IPS-NIHi7 (cell line): ENCODE measurements at regions not wholly inside any gene's neighbourhood (a gene's known extent, or its start where the extent isn't known, plus 50 kb on each side); places are given as distances from the start of the nearest gene placed in this dataset.

Experiments used
- DNase-seq: peaks from one replicate; pipeline ENCODE4 v3.0.0; 2012; ENCODE audit warnings: mixed read lengths; ENCODE audit errors: extremely low spot score

- no peak for DNase-seq
These were observed 199.8 kb upstream of the CCDC150 start for GRCh38 chr2:196439760-196440159.

DNA sequence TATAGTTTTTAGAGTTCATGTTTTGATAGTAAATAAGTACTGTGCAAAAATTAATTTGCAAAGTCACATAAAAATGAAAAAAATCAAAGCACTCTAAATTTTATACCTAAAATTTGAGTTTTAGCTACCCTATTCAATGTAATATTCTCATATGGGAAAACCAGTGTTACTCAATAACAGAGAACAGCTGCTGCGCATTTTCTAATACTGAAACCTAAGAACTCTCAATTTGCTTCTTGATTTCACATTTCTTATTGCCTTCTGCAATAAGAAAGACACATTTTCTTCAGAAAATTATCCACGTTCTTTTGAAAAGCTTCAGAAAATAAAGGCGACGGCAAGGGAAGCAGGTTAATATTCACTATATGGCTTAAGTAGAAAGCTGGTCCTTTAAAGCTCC is 199.1 kb upstream of the CCDC150 start:
- no peak for DNase-seq

- no peak for DNase-seq
These were observed 198.0 kb upstream of the CCDC150 start for GRCh38 chr2:196441527-196441926.

DNA sequence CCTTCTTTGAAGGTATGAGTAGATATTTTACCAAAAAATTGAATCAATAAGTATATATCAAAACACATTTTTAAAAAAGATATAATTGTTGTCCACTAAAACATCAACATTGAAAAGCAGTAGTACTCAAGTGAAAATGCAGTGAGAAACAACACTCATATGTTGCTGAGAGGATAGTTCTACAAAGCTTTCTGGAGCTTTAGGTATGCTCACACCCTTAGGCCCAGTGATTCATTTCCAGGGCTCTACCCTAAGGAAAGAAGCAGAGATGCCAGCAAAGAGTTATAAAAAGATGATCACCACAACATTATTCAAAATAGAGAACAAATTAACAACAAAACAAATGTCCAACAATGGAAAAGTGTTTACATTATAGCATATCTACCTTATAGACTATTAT is 197.3 kb upstream of the CCDC150 start:
- no peak for DNase-seq

GRCh38 chr2:196444442-196444841 is 195.1 kb upstream of the CCDC150 start:
- no peak for DNase-seq

GRCh38 chr2:196445991-196446390 is 193.5 kb upstream of the CCDC150 start:
- no peak for DNase-seq

DNA sequence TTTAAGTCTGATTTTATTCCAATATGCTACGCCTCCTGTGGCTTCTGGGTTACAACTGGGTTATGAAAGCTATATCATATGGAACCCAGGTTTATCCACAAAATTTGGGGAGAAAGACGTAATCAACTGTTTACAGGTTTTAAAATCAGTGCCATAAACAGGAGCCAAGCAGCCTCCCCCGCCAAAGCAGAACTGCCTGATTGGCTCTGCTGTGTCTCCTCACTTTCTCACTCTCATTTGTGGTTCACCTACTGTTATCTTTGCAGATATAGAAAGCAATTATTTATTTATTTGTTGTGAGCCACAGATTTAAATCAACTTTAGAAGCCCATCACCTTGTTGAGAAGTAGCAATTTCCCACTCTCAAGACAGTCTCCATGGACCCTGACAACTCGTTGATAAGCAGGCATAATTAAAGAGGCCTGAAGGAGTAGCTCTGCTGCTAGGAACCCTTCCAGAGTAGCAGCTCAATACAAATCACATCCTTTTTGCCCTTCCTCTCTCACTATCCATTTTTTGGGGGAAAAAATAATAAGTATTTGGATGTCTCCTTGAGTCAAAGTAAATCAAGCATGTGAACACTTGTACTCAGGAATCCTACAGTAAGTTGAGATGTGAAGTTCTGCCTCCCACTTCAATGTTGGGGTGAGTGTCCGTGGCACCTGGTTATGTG is 191.0 kb upstream of the CCDC150 start:
- no peak for DNase-seq

- DNase-seq, result no peak
These were observed 190.4 kb upstream of the CCDC150 start for GRCh38 chr2:196449083-196449482.

DNA sequence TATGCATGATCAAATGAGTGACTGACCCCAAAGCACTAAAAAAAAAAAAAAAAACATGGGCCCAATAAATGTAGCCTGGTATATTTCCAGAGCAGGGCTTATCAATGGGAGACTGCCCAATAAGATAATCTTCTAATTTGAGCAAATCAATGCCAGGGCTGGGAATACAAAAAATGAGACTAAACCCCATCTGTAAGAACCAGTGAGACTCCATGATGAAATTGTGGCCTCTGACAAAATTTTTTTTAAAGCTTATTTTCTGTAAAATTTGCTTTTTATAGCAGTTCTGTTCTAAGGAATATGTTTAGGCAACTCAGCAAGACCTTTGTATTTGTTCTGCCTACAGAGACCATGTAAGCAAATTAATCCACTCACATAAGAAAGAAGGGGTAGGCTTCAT is 186.8 kb upstream of the CCDC150 start:
- no peak for DNase-seq

GRCh38 chr2:196453613-196454047 is 185.9 kb upstream of the CCDC150 start:
- DNase-seq, result peak; percentile 49

GRCh38 chr2:196454492-196454891 is 185.0 kb upstream of the CCDC150 start:
- no peak for DNase-seq

- no peak for DNase-seq
These were observed 180.0 kb upstream of the CCDC150 start for GRCh38 chr2:196459539-196459938.

DNA sequence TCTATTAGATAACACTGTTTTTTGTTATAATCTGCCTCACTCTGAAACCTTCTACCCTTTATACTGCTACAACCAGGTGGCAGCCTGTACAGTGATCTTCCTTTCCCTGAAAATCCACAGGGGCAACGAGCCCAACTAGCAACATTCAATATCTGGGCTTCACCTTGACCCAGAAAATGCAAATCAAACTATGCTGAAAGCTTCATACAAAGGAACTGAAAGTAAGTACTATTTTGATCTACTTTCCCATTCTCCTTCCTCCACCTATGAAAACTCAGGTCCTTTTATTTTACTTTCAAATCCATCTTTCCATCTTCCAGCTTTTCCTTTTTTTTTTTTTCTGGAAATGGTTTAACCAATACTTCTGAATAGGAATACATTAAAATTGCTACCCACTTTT is 175.8 kb upstream of the CCDC150 start:
- no peak for DNase-seq

DNA sequence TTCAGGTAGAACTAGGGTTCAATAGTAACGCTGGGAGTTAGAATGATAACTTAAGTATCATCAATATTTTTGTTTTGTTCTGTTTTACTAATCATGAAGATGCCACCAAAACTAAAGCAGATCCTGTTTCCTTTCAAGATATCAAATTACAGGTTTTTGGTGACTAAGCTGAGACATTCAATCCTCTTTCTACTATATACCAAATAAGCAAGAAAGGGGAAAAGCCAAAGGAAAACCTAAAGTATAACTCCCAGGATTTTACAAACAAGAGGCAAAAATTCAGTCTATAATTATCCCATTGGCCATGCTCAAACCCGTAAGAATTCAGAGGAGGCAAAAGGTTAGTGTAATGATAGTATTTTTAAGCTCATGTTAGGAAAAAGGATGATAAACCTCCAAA is 175.2 kb upstream of the CCDC150 start:
- no peak for DNase-seq

DNA sequence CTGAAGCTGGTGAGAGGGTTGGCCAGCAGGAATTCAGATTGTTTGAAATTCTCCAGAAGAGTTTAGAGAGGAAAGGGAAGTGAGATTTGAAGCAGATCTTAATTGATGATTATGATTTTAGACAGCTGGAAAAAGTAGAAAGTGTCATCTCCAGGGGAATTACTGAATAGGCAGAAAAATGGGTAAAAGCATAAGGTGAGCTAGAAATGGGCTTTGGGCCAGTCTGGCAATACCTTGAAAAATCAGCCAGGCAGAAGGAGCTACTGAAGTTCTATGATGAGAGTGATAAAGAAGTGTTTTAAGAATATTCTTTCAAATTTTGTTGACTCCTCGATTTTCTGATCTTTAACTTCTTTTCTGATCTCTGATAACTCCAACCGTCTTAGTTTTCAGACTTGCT is 172.9 kb upstream of the CCDC150 start:
- DNase-seq, result no peak

DNA sequence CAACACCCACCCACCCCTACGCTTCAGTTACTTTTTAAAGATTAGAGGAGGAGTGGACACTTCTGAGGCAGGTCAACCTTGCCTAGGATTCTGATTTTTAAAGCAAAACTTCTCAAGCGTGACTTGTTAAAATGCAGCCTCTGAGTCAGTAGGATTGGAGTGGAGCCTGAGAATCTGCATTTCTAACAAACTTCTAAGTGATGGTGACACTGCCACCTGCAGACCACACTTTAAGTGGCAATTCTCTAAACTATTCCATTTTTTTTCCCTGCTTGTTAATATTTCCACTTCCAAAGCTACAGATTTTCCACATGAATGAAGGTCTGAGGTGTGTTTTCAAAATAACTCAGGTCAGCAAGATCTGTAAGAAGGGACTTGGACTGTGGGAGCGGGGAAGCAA is 171.1 kb upstream of the CCDC150 start:
- no peak for DNase-seq

GRCh38 chr2:196473617-196474016 is 165.9 kb upstream of the CCDC150 start:
- DNase-seq, result no peak

GRCh38 chr2:196475611-196476010 is 163.9 kb upstream of the CCDC150 start:
- DNase-seq, result no peak

DNA sequence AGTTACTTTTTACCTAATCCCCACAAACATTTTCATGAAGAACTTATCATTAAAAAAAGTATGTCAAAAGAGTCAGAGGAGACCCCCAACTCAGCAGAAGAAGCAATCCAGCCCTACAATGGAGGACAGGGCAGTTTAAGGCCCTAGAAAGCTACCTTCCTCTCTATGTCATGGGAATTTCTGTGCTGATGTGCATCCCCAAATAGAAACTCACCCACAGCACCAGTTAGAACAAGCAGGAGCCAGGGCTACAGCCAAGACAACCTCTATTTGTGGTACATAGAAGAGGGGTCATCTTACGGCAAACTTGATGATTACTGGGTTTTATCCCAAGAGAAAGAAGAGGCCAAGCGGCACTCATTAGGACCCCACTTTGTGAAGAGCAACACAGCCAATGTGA is 160.9 kb upstream of the CCDC150 start:
- no peak for DNase-seq

DNA sequence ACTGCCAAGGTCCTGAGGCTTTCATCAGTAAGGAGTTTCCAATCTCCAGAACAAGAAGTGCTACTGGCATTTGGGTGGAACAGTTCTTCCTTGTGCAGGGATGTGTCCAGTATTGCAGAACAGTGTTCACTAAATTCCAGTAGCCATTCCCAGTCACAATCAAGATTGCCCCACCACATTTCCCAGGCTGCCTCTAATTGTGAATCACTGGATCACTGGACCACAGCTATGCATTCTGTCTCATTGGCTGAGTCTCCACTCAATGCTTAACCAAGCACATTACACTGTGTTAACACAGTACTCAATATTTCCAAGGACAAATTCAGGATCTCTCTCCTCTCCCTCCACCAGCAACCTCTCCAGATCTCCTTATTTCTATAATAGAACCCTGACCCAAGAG is 160.2 kb upstream of the CCDC150 start:
- DNase-seq, result no peak

DNA sequence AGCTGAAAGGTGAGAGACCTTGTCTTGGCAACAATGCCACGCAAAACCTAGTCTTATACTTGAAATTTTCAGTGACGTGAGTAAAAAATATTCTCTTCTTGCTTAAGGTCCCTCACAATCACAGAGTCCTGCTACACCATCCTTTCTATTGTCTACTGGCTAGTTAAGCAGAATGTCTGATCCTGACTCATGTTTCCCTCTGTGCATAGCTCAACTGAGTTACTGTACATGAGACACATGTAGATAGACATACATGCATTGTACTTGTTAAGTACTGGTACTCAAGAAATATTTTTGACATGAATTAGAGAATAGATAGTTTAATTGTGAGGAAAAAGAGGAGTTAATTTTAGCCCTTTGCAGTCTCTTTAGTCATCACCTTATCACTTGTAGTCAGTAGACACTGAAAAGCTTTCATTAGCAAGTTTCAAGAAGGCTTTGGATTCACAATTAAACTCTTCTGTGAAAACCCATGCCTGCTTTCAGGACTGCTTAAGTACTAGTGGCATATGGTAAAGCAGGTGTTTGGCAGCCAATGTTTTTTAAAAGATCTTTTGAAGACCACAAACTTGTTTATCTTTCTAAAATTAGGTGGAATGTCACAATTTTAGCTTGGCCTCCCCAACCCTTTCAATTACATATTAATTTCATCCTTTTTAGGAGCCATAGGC is 158.7 kb upstream of the CCDC150 start:
- DNase-seq, result no peak

- DNase-seq, result no peak
These were observed 158.2 kb upstream of the CCDC150 start for GRCh38 chr2:196481324-196481697.

DNA sequence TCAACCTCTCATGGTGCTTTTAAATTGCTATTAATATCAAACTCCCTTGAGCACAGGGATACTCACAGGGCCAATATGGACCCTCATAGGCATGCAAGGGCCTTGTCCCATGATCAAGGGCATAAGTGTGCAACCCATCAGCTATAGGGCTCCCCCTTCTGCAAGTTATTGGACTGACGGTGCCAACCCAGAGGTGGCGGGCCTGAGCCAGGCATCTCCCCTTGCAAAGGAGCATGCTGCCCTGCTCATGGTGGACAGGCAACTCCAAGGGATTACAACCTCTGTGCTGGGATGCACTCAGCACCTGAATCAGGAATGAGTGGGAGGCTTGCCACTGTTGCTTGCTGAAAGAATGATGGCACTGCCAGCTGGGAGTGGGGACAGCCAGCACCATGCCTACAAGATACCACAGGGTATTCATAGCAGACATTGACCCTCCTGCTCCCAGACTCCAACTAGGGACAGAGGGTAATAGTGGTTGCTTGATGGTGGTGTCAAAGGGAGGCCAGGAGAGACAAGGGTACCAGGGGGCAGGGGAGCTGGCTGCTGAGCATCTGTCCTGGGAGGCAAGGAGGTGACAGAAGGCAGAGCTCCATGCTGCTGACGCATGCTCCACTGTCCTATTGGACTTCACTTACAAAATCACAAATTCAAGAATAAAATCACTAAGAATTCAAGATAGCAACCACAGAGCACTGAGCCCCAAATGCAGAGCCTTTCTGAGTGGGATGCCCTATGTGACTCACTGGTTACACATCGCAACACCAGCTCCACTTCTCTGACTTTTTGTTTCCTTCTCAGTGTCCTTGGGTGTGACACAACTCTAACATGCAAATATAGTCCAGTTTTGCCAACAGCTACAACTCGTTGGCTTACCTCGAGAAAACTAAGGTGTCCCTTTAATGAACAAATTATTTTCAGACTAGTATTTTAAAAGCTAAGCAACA is 157.1 kb upstream of the CCDC150 start:
- no peak for DNase-seq
